Stimulated activated naive CD8-positive, alpha-beta T cell treated with anti-CD3 and anti-CD28 coated beads, Interleukin-15, Interleukin-2, amounts not matched to agents 100 U/mL and 50 U/mL, for 24 hours (primary cell): ENCODE measurements at regions not wholly inside any gene's neighbourhood (a gene's known extent, or its start where the extent isn't known, plus 50 kb on each side); places are given as distances from the start of the nearest gene placed in this dataset.
A peak's percentile ranks its signal among the peaks of the same experiment; 100 is the strongest.
"Not testable (repeated sequence)": the region's sequence is repeated elsewhere in the genome, so short reads cannot be mapped to it uniquely, and the experiment has no call there.

Source experiments
- ATAC-seq: fragments of 150-1000 bp; cut with Tn5 transposase; one replicate; pipeline ENCODE4 v1.10.0; 2021
- DNase-seq: peaks from one replicate; pipeline ENCODE4 v3.0.0; 2021

DNA sequence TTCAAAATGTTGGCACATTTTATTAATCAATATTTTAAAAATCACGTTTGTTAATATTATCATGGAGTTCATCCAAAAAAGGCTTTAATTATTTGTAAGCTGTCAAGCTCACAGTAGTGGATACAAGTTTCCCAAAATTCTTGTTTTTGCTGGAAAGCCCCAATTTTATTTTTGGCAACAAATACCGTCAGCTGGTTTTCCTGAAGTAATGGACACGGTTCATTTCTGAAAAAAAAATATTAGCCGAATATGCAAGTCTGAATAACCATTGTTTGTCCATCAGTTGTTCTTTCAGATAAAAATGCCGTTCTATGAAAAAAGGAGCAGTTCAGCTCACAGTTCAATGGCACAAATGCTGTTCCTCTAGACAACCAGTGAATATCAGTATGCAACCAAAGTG is 101.5 kb upstream of the RAI14 start:
- ATAC-seq (no peak), DNase-seq (no peak)

DNA sequence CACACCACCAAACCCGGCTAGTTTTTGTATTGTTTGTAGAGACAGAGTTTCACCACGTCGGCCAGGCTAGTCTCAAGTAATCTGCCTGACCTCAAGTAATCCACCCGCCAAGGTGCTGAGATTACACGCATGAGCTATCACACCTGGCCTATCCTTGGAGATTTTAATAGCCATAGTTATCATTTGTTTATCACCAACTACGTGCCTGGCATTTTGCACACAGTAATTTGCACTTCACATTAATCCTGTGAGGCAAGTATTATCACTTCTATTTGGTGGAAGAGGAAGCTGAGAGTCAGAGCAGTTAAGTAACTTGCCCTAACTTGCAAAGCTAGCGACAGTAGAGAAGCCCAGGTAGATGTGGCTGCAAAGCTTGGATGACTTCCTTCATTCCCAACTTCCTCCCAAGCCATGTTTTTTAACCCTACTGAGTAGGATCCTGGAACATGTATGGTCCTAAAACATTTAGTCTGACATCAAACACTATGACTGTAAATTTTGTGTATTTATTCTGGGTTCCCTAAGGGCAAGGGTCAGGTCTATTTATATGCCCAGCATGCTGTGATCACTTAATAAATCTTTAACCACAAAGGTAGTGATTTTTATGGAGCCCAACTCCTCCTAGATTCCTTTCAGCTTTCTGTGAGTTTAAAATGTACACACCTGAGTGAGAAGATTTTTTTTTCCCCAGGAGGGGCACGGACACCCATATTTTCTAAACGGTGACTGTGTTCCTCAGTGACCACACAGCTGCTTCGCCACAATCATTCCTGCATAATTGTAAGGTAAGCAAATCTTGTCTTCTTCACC is 100.2 kb upstream of the RAI14 start:
- DNase-seq (no peak), ATAC-seq (no peak)

DNA sequence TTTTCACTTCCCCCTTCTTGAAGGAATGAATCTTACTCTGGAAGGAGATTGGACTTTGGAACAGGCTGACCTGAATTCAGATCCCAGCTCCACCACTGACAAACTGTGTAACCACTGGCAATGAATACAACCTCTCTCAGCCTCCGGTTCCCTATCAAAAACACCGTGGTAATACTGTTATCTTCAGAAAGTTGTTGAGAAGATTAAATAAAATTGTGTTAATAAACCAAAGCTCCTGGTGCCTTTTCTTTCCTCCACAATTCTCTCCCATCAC is 99.7 kb upstream of the RAI14 start:
- DNase-seq: no peak
- no peak for ATAC-seq

DNA sequence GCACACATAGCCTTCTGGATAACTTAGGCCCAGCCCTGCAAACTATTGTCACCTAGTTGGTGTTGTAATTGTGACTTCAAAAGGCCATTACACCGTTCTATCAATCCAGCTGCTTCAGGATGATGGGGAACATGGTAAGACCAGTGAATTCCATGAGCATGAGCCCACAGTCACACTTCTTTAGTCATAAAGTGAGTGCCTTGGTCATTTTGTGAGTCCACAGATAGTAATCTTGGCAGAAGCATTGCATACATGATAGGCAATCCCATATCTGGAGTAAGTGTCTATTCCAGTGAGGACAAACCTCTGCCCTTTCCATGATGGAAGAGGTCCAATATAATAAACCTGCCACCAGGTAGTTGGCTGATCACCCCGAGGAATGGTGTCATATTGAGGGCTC is 94.5 kb upstream of the RAI14 start:
- DNase-seq, ATAC-seq: not testable (repeated sequence)

DNA sequence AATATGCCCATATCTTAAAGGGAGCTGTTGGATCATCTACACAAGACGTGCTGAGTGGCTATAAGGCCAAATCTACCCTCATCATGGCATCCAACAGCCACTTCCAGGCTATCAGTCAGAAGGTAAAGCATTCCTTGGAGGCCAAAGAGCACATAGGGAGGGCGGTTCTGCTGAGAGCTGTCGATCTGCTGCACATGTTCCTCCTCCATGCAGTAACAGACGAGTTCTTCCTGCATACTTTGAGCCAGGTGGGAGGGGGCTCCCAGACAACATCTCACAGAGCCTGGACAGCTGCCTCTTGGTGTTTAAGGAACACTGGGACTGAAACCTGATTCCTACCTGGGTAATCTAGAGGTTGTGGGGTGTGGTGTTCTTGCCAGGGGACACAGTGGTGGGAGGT is 93.3 kb upstream of the RAI14 start:
- DNase-seq: no peak
- no peak for ATAC-seq

DNA sequence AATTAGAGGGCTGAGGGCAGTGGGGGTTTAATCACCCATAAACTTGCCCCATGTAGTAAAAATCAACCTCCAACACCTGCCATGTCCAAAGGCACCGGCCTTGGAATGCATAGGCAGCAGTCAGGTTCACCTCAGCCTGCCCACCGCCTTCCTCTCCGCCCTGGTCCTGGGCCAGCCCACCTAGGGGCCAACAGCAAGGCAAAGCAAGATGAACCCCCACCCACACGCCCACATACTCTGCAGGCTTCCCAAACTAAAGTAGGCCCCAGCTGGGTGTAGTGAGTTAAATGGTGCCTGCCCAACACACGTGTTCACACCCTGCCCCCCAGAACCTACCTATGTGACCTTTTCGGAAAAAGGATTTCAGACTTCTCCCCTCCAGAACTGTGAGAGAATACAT is 92.9 kb upstream of the RAI14 start:
- no peak for ATAC-seq

DNA sequence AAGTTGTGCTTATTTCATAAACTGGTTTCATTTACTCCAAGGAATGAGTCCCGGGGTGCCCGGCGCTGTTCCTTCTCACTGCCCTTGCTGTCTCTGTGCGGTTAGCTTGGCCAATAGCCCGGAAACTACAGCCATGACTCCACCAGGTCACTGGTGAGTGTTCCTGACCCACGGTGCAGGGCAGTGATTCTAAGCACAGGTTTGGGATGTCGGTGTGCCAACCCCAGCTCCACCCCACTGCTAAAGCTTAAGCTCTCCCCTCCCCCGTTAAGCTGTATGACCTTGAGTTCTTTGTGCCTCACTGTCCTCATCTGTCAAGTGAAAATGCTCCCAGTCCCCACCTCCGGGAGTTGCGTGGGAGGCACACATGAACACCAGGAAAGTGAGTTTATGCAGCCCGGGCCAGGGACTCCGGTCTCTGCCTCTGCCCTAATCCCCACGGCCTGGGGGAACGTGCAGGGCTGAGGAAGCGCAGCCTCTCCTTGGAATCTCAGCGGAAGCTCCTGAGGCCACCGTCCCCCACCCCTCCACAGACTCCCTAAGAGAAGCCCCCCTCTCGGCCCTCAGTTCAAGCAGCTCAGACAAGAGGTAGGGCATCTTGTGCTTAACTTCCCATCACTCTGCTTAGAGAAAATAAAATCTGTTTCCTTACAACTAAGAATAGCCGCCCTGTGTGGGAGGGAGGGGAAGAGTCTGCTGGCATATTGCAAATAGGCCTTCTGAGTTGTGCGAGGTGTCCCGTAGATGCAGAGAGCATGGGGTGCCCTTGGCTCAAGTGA is 92.0 kb upstream of the RAI14 start:
- DNase-seq (no peak), ATAC-seq (no peak)

More for the DNA sequence above, 92.9 kb upstream of the RAI14 start:
- DNase-seq: no peak

DNA sequence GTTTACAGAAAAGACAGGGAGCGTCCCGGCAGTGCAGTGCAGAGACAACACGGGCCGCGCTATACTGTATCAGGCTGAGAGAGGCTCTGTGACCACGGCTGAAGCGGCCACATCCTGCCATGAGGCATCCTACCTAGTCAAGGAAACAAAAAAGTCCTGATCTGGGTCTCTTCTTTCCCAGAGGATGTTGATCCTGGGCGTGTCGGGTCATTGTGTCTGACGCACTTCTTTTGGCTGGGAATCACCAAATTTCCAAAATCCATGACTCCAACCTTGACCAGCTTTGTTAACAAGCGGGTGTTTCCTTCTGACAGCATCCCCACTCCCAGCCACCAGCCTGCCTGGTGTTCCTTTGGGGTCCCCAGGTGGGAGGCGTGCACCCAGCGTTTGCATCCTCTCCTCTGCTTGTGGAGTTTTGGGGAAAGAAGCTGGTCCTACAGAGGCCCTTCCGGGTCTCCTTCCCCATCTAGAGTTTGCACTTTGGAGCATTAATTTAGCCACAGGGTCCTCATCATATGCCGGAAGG is 91.4 kb upstream of the RAI14 start:
- DNase-seq (no peak), ATAC-seq (no peak)

DNA sequence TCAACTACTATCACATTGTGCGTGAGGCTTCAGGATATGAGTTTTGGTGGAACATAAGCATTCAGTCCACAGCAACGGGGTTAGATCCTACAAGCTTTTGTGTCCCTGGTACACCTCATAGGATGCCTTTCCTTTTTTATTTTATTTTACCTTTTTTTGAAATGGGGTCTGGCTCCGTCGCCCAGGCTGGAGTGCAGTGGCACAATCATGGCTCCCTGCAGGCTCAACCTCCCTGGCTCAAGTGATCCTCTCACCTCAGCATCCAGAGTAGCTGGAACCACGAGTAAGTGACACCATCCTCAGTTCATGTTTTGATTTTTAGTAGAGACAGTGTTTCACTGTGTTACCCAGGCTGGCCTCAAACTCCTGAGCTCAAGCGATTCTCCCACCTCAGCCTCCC is 86.0 kb upstream of the RAI14 start:
- DNase-seq (no peak), ATAC-seq (no peak)

DNA sequence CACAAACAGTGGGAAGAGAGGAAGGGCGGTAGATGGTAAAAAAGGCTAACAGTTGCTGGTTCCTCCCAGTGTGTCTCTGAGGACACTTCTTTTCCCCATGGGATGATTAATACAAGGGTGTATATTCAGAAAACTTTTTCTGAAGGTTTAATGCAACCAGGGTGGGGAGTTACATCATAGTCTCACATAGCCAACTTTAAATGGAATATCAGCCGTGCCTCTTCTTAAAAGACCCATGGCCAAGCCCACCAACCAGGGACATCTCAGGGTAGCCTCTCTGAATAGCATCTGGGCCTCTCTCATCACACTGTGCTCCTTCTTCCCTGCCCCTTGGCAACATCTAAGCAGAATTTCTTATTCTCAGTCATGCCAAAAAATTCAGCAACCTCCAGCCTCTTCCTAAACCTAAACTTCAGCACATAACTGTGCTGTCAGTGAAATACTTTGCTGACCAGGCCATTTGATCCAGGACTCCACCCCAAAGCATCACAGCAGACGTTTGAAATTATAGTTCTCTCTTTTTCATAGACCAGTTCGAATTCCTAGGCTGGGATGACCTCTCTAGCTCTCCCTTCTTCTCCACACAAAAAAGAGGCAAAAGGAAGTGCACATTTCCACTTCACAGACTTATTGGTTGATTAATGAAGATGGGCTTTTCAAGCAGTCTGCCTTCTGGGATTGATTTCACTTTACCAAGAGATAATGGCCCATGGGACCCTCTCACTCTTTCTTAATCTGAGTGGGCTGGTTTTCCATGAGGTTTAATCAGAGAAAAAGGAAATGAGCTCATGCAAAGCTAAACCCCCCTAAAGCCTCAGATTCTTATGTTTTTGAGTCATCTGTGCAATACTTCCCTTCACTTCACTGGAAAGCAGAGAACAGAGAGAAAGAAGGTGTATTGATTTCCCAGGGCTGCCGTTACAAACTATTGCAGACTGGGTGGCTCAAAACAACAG is 85.1 kb upstream of the RAI14 start:
- ATAC-seq (no peak), DNase-seq (no peak)

DNA sequence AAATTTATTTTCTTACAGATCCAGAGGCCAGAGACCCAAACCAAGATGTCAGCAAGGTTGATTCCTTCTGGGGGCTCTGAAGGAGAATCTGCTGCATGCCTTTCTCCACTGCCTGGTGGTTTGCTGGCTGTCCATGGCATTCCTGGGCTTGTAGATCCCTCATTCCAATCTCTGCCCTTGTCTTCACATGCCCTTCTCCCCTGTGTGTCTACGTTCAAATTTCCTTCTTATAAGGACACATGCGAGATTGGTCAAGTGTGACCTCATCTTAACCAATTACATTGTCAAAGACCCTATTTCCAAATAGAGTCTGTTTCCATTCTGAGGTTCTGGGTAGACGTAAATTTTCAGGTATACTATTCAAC is 84.5 kb upstream of the RAI14 start:
- no peak for DNase-seq
- ATAC-seq: no peak

DNA sequence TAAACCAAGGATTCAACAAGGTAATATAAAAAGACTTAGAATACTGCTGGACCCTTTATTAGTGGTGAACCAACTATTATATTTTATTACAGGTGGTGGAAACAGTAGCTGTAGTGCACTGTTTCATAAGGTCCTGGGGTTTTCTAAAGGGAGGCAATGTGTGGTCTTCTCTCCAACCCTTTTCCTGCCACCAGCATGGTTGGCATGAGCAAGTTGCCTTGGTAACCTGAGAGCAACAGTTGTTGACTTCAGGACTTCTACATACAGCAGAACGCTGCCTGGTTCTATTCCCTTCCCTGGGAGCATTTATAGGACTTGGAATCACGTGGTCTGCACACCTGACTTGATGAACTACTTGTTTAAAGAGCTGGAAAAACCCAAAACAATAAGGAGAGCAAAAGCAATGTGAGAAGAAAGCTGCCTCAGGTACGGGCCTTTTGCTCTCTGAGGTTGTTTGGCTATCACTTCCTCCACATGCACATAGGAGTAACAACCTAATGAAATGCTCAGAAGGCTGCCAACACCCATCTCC is 81.1 kb upstream of the RAI14 start:
- DNase-seq: no peak
- ATAC-seq: no peak

DNA sequence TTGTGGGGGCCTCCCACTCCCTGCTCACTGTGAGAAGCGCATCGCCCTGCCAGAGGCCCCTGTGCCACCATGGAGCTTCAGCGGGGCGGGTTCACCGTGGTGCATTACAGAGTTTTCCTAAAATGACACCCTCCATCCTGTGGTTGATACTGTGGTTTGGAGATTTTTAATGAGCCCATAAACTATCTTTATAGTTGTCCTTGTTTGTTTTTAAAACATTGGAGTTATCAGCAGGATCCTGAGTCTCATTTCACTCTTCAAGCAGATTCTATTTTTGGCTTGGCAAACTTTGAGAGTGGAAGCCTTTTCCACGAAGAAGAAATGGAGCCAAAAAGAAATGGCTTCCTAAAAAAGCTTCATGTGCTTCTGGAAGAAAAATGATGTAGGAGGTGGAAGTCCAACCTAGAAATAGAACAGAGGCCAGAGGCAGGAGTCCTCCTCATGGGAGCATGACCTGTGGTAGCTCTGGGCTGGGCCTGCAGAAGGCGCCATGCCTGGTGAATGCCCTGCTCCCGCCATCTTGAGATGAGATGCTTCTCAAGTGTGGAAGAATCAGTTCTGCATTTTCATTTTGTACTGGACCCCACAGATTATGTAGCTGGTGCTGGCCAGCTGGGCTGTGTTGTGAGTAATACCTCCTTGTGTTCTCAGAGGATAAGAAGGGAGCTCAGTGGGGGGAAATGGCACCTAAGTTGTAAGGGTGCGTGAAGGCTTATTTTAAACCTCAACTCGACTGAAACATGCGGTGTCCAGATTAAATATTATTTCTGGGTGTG is 79.0 kb upstream of the RAI14 start:
- no peak for DNase-seq
- no peak for ATAC-seq

DNA sequence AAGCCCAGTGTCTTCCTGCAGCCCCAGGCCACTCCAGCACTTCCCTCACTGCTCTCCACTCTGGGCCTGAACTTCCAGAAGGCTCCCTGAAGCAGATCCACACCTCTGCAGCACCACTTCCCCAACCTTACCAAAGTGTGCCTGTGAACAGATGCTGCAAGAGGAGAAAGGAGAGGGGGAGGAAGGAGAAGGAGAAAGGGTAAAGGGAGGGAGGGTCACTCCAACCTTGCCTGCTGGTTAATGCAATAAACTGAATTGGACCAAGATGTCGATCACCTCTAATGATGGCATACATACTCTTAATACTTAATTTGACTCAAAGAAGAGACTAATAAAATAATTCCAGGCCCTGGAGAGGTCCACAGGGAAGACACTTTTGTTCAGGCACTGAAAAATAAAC is 77.2 kb upstream of the RAI14 start:
- ATAC-seq (no peak), DNase-seq (no peak)

DNA sequence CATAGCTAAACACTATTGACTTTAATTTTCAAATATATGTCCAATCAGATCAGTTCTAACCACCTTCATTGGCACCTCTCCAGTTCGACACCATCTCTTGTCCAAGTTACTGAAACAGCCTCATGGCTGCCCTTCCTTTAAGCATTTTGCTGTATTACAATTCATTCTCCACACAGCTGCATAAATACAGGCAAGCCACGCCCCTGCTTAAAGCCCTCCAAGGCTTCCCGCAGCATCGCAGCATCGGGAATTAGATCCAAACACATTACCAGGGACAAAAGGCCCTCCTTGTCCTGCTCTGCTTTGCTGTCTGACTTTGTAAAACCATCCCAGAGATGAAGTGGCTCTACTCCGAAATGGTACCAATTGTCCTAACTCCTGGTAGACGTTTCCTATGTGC is 75.1 kb upstream of the RAI14 start:
- ATAC-seq (no peak), DNase-seq (no peak)

DNA sequence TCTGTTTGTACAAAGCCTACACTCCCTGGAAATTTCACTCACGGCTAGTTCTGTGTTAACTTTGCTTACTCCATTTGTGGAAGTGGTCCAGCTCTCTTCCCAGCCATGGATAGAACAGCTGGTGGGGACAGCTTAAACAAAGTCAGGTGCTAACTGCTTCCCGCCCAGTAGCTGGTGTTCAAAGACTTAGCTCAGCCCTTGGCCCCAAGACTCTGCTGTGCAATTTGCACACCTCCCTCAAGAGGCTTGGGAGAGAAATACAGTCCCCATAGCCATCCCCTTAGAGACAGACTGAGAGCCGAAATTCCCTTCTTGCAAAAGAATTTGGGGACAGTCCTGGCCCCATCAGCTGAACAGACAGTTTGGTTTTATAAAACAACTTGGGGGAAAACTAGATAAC is 73.8 kb upstream of the RAI14 start:
- no peak for ATAC-seq
- DNase-seq: no peak

DNA sequence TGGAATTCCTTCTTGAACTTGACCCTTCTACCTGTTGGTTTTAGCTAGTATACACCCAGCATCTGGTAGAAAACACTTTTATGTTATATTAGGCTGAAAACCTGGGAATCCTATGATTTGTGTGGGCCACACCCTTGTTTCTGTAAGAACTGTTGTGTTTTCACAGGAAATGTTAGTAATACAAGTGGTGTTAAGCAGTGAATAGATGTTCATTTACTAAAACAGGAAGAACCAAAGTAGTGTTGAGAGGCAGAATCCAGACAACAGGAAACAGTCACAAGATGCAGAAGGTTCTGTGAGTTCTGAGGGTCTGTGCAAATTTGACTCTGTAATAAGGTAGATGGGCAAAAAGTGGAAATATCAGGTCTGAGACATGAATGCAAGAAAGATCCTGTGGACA is 73.0 kb upstream of the RAI14 start:
- no peak for ATAC-seq
- no peak for DNase-seq

DNA sequence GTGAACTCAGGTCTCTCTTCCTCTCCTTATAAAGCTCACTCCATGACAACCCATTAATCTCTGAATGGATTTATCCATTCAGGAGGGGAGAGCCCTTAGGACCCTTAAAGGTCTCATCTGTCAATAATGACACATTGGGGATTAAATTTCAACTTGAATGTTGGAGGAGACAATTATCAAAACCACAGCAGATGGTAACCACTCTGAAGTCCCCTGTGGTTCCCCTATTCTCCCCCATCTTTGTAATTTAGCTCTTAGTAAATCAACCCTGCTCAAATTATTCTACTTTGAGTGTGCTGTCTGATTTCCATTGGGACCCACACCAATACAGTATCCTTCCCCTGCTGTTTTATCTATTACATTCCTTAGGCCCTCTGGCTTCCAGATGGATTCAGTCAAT is 72.0 kb upstream of the RAI14 start:
- no peak for ATAC-seq
- no peak for DNase-seq

DNA sequence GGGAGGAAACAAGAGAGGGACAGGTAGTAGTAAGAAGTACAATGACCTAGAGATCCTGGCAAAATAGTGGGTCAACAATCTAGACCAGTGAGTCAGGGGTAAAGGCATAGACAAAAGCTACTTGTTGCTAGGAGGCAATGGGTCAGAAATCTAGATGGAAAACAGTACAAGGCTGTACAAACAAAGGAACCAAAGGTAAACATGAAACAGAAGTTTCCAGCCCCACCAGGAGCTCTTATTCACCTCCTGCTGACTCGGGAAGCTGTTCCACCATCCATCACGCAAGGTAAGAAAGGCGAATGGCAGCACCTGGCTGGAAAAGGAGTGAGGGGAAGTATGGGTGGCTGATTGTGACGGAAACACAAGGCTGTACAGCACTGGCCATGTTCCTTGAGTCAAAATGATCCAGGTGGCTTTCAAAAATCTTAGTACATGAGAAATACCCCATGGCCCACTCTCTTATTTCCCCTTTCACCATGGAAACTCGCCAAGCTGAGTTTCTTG is 70.5 kb upstream of the RAI14 start:
- no peak for DNase-seq
- no peak for ATAC-seq

DNA sequence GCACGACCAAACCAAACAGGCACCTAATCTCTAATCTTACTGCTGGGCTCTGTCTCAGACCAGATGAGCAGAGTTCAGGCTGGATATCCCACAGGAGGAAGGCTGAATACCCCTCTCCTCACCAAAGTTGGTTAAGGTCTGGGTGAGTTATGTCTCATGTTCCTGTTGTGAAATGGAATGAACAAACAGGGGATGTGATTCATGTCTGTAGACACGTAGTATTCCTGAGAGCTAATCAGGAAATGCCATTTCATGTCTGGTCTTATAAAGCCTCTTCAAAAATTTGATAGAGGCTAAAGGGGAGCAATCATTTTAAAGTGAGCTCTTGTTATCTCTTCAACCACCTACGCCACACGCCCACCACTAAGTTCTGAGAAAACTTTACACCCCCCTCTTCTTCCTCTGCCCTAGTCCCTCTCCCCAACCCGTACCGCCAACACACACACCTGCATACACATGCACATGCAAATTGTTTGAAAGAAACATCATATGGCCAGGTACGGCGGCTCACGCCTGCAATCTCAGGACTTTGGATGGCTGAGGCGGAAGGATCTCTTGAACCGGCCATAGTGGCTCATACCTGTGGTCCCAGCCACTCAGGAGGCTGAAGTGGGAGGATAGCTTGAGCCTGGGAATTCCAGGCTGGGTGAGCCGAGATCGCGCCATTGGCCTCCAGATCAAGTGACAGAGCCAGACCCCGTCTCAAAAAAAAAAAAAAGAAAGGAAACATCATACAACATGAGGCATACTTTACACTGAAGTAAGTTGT is 69.8 kb upstream of the RAI14 start:
- no peak for DNase-seq
- ATAC-seq: peak; percentile 5
